ACC112 (cell line): ENCODE measurements at regions not wholly inside any gene's neighbourhood (a gene's known extent, or its start where the extent isn't known, plus 50 kb on each side); places are given as distances from the start of the nearest gene placed in this dataset.
A peak's percentile ranks its signal among the peaks of the same experiment; 100 is the strongest.

Experiments
- H2AFZ ChIP-seq: fragments of 200-600 bp; sonication (generic); one replicate; pipeline ENCODE4 v1.6.0; 2017; ENCODE audit warnings: antibody characterized with exemption, low read length; ENCODE audit not compliant: unreplicated experiment
- H3K27ac ChIP-seq: fragments of 200-600 bp; sonication (generic); 2 replicates; pipeline ENCODE4 v1.5.1; 2014; ENCODE audit warnings: low read depth, mild to moderate bottlenecking, antibody characterized with exemption, low read length, moderate library complexity
- H3K27me3 ChIP-seq: fragments of 200-600 bp; sonication (generic); 2 replicates; pipeline ENCODE4 v1.6.1; 2014; ENCODE audit warnings: mild to moderate bottlenecking, antibody characterized with exemption, low read length, moderate library complexity, mixed read lengths; ENCODE audit not compliant: insufficient read depth
- H3K36me3 ChIP-seq: fragments of 200-600 bp; sonication (generic); 2 replicates; pipeline ENCODE4 v1.6.1; 2016; ENCODE audit warnings: mild to moderate bottlenecking, antibody characterized with exemption, low read length, moderate library complexity, mixed read lengths; ENCODE audit not compliant: insufficient read depth
- H3K4me1 ChIP-seq: fragments of 200-600 bp; sonication (generic); one replicate; pipeline ENCODE4 v1.6.1; 2016; ENCODE audit warnings: low read length, mixed read lengths; ENCODE audit not compliant: insufficient read depth, unreplicated experiment, control insufficient read depth
- H3K4me3 ChIP-seq: fragments of 200-600 bp; sonication (generic); 2 replicates; pipeline ENCODE4 v1.5.1; 2014; ENCODE audit warnings: mild to moderate bottlenecking, low read depth, low read length
- H3K79me2 ChIP-seq: fragments of 200-600 bp; sonication (generic); one replicate; pipeline ENCODE4 v1.6.0; 2016; ENCODE audit warnings: low read length; ENCODE audit not compliant: control insufficient read depth, unreplicated experiment, insufficient read depth

- Histone ChIP-seq H3K36me3 (peaks cover 11% of the 10 kb centered on the region), H3K4me1 (peaks cover 57% of the 10 kb centered on the region), H3K27me3 (no peaks in the 10 kb centered on the region), H3K79me2 (peaks cover 35% of the 10 kb centered on the region), H3K4me3 (no peak overlapping the region), H3K27ac (peak overlapping the region; percentile 7), H2AFZ (no peak overlapping the region)
Measured at GRCh38 chr3:170717410-170718402, 131.8 kb upstream of the SLC7A14 start.

- no peaks in the 10 kb centered on the region for H3K27me3 ChIP-seq
- H3K27ac ChIP-seq: no peak overlapping the region; the same call in 1 of the 2 replicates
- H3K4me3 ChIP-seq: no peak overlapping the region
- peaks cover 65% of the 10 kb centered on the region for H3K4me1 ChIP-seq
- peaks cover 37% of the 10 kb centered on the region for H3K79me2 ChIP-seq
- no peak overlapping the region for H2AFZ ChIP-seq
- peaks cover 19% of the 10 kb centered on the region for H3K36me3 ChIP-seq
Measured at GRCh38 chr3:170716172-170716805, 130.4 kb upstream of the SLC7A14 start.

GRCh38 chr3:170714562-170715535 is 129.0 kb upstream of the SLC7A14 start:
- Histone ChIP-seq H3K4me3 (peak overlapping the region; percentile 25), H3K4me1 (peaks cover 67% of the 10 kb centered on the region), H3K27me3 (no peaks in the 10 kb centered on the region), H3K36me3 (peaks cover 33% of the 10 kb centered on the region), H3K79me2 (peaks cover 36% of the 10 kb centered on the region), H2AFZ (no peak overlapping the region), H3K27ac (peak overlapping the region; percentile 94)

- Histone ChIP-seq H3K36me3 (peaks cover 40% of the 10 kb centered on the region), H3K4me3 (peak overlapping the region; percentile 37), H3K4me1 (peaks cover 71% of the 10 kb centered on the region), H2AFZ (peak overlapping the region; percentile 36), H3K79me2 (peaks cover 36% of the 10 kb centered on the region), H3K27me3 (no peaks in the 10 kb centered on the region), H3K27ac (peak overlapping the region; percentile 94)
Measured at GRCh38 chr3:170714122-170714521, 128.2 kb upstream of the SLC7A14 start.

- peaks cover 76% of the 10 kb centered on the region for H3K4me1 ChIP-seq
- peak overlapping the region; percentile 37 for H3K4me3 ChIP-seq
- H3K27ac ChIP-seq: peak overlapping the region; percentile 94
- H3K79me2 ChIP-seq: peaks cover 31% of the 10 kb centered on the region
- H3K36me3 ChIP-seq: peaks cover 35% of the 10 kb centered on the region
- H2AFZ ChIP-seq: peak overlapping the region; percentile 36
- H3K27me3 ChIP-seq: no peaks in the 10 kb centered on the region
Measured at GRCh38 chr3:170713653-170714052, 127.8 kb upstream of the SLC7A14 start.

GRCh38 chr3:170712798-170713197 is 126.9 kb upstream of the SLC7A14 start:
- Histone ChIP-seq H3K4me3 (no peak overlapping the region), H3K27ac (peak overlapping the region; percentile 94), H3K36me3 (peaks cover 35% of the 10 kb centered on the region), H2AFZ (peak overlapping the region; percentile 33), H3K79me2 (peaks cover 29% of the 10 kb centered on the region), H3K27me3 (no peaks in the 10 kb centered on the region), H3K4me1 (peaks cover 75% of the 10 kb centered on the region)

- H2AFZ ChIP-seq: no peak overlapping the region
- peak overlapping the region; percentile 94 for H3K27ac ChIP-seq
- H3K4me3 ChIP-seq: no peak overlapping the region
- H3K27me3 ChIP-seq: no peaks in the 10 kb centered on the region
- peaks cover 40% of the 10 kb centered on the region for H3K36me3 ChIP-seq
- peaks cover 30% of the 10 kb centered on the region for H3K79me2 ChIP-seq
- H3K4me1 ChIP-seq: peaks cover 75% of the 10 kb centered on the region
Measured at GRCh38 chr3:170712336-170712735, 126.5 kb upstream of the SLC7A14 start.

GRCh38 chr3:170711786-170712185 is 125.9 kb upstream of the SLC7A14 start:
- Histone ChIP-seq H3K36me3 (peaks cover 44% of the 10 kb centered on the region), H3K27me3 (no peaks in the 10 kb centered on the region), H3K79me2 (peaks cover 27% of the 10 kb centered on the region), H3K4me3 (no peak overlapping the region), H3K4me1 (peaks cover 73% of the 10 kb centered on the region), H3K27ac (peak overlapping the region; percentile 94), H2AFZ (no peak overlapping the region)

- peaks cover 50% of the 10 kb centered on the region for H3K4me1 ChIP-seq
- H2AFZ ChIP-seq: no peak overlapping the region
- H3K4me3 ChIP-seq: no peak overlapping the region
- H3K27ac ChIP-seq: peak overlapping the region; percentile 72
- H3K36me3 ChIP-seq: peaks cover 41% of the 10 kb centered on the region
- peaks cover 18% of the 10 kb centered on the region for H3K79me2 ChIP-seq
- H3K27me3 ChIP-seq: no peaks in the 10 kb centered on the region
Measured at GRCh38 chr3:170709046-170709445, 123.2 kb upstream of the SLC7A14 start.

GRCh38 chr3:170707899-170708298 is 122.0 kb upstream of the SLC7A14 start:
- peaks cover 15% of the 10 kb centered on the region for H3K79me2 ChIP-seq
- H3K27me3 ChIP-seq: no peaks in the 10 kb centered on the region
- H2AFZ ChIP-seq: no peak overlapping the region
- no peak overlapping the region for H3K27ac ChIP-seq
- H3K4me3 ChIP-seq: no peak overlapping the region
- H3K36me3 ChIP-seq: peaks cover 41% of the 10 kb centered on the region
- peaks cover 49% of the 10 kb centered on the region for H3K4me1 ChIP-seq
